Thymus (tissue), 11 donors: ENCODE measurements at regions not wholly inside any gene's neighbourhood (a gene's known extent, or its start where the extent isn't known, plus 50 kb on each side); places are given as distances from the start of the nearest gene placed in this dataset.

Source experiments
- DNase-seq, 9 donors: peaks; one replicate each; pipeline ENCODE4 v3.0.0-alpha.2; 2013; ENCODE audit warnings: low spot score in 9 of 9, low read depth in 6 of 9, missing footprints in 1 of 9
- H3K27ac ChIP-seq, 2 donors: one replicate each; pipeline ENCODE4 v1.5.1; 2013; ENCODE audit warnings: control low read depth in 1 of 2, low read depth in 1 of 2, low read length in 1 of 2, mild to moderate bottlenecking in 1 of 2, moderate library complexity in 1 of 2
- H3K27me3 ChIP-seq, 2 donors: one replicate each; pipeline ENCODE4 v1.5.1; 2013; ENCODE audit warnings: low read length in 1 of 2; ENCODE audit not compliant: control insufficient read depth in 2 of 2, insufficient read depth in 1 of 2
- H3K36me3 ChIP-seq, 2 donors: one replicate each; pipeline ENCODE4 v1.5.1; 2013; ENCODE audit warnings: low read length in 1 of 2, mild to moderate bottlenecking in 1 of 2, moderate library complexity in 1 of 2; ENCODE audit not compliant: control insufficient read depth in 2 of 2, insufficient read depth in 2 of 2
- H3K4me1 ChIP-seq, 2 donors: one replicate each; pipeline ENCODE4 v1.5.1; 2013; ENCODE audit warnings: low read length in 2 of 2; ENCODE audit not compliant: control insufficient read depth in 2 of 2, insufficient read depth in 2 of 2
- H3K4me3 ChIP-seq, 2 donors: one replicate each; pipeline ENCODE4 v1.5.1; 2013; ENCODE audit warnings: low read length in 2 of 2, control low read depth in 1 of 2, mild to moderate bottlenecking in 1 of 2
- H3K9me3 ChIP-seq, 2 donors: one replicate each; pipeline ENCODE4 v1.5.1; 2013; ENCODE audit warnings: low read length in 1 of 2, mild to moderate bottlenecking in 1 of 2; ENCODE audit not compliant: control insufficient read depth in 2 of 2, insufficient read depth in 1 of 2
- WGBS: extraction: QIAGEN DNeasy Blood & Tissue Kit; methylation state at CpG from one replicate; pipeline ENCODE4 v1.1.7; 2013; 5-methylcytosine and 5-hydroxymethylcytosine counted together
- donor health status: healthy.

GRCh38 chr19:32240316-32240715, 105.1 kb upstream of the ZNF507 start:
- Histone ChIP-seq H3K27ac (no peak overlapping the region), H3K27me3 (no peaks in the 10 kb centered on the region), H3K4me1 (no peaks in the 10 kb centered on the region), H3K36me3 (no peaks in the 10 kb centered on the region), H3K9me3 (no peaks in the 10 kb centered on the region), H3K4me3 (no peak overlapping the region)
- no peak for DNase-seq
- WGBS = 95% methylated on average over 7 of the region's 7 CpGs

- Histone ChIP-seq H3K9me3 (no peaks in the 10 kb centered on the region), H3K4me3 (no peak overlapping the region), H3K27ac (no peak overlapping the region), H3K27me3 (no peaks in the 10 kb centered on the region), H3K4me1 (no peaks in the 10 kb centered on the region), H3K36me3 (no peaks in the 10 kb centered on the region)
- DNase-seq = no peak
- WGBS = 93% methylated on average over 8 of the region's 8 CpGs
These were observed 104.1 kb upstream of the ZNF507 start for GRCh38 chr19:32241306-32241705.

- 95% methylated on average over 21 of the region's 21 CpGs for WGBS
- Histone ChIP-seq H3K27me3 (no peaks in the 10 kb centered on the region), H3K27ac (no peak overlapping the region), H3K36me3 (no peaks in the 10 kb centered on the region), H3K9me3 (no peaks in the 10 kb centered on the region), H3K4me1 (no peaks in the 10 kb centered on the region), H3K4me3 (no peak overlapping the region)
- DNase-seq = no peak
These were observed 103.3 kb upstream of the ZNF507 start for GRCh38 chr19:32241932-32242710.

- no peak for DNase-seq
- Histone ChIP-seq H3K9me3 (no peaks in the 10 kb centered on the region), H3K4me3 (no peak overlapping the region), H3K4me1 (no peaks in the 10 kb centered on the region), H3K36me3 (no peaks in the 10 kb centered on the region), H3K27ac (no peak overlapping the region), H3K27me3 (no peaks in the 10 kb centered on the region)
- WGBS = 68% methylated on average over 5 of the region's 5 CpGs
These were observed 99.4 kb upstream of the ZNF507 start for GRCh38 chr19:32246006-32246405.

- 97% methylated on average over 18 of the region's 18 CpGs for WGBS
- Histone ChIP-seq H3K36me3 (no peaks in the 10 kb centered on the region), H3K9me3 (no peaks in the 10 kb centered on the region), H3K4me3 (no peak overlapping the region), H3K4me1 (no peaks in the 10 kb centered on the region), H3K27me3 (no peaks in the 10 kb centered on the region), H3K27ac (no peak overlapping the region)
- DNase-seq = no peak
These were observed 93.6 kb upstream of the ZNF507 start for GRCh38 chr19:32251634-32252332.

GRCh38 chr19:32252333-32252669, 93.1 kb upstream of the ZNF507 start:
- H3K4me3 ChIP-seq = no peak overlapping the region
- H3K27me3 ChIP-seq = no peaks in the 10 kb centered on the region
- no peaks in the 10 kb centered on the region for H3K9me3 ChIP-seq
- DNase-seq = no peak
- WGBS = 93% methylated on average over 11 of the region's 11 CpGs
- no peaks in the 10 kb centered on the region for H3K36me3 ChIP-seq
- H3K27ac ChIP-seq = no peak overlapping the region
- no peaks in the 10 kb centered on the region for H3K4me1 ChIP-seq

GRCh38 chr19:32253683-32254508, 91.5 kb upstream of the ZNF507 start:
- H3K27me3 ChIP-seq = no peaks in the 10 kb centered on the region
- H3K4me3 ChIP-seq = no peak overlapping the region
- 95% methylated on average over 30 of the region's 30 CpGs for WGBS
- no peaks in the 10 kb centered on the region for H3K9me3 ChIP-seq
- H3K27ac ChIP-seq = no peak overlapping the region
- no peaks in the 10 kb centered on the region for H3K36me3 ChIP-seq
- H3K4me1 ChIP-seq = no peaks in the 10 kb centered on the region
- no peak for DNase-seq

GRCh38 chr19:32254509-32254890, 90.9 kb upstream of the ZNF507 start:
- no peak for DNase-seq
- H3K27me3 ChIP-seq = no peaks in the 10 kb centered on the region
- no peak overlapping the region for H3K4me3 ChIP-seq
- no peak overlapping the region for H3K27ac ChIP-seq
- H3K36me3 ChIP-seq = no peaks in the 10 kb centered on the region
- H3K9me3 ChIP-seq = no peaks in the 10 kb centered on the region
- H3K4me1 ChIP-seq = no peaks in the 10 kb centered on the region
- 54% methylated on average over 6 of the region's 6 CpGs for WGBS
